ENCODE measurements at regions not wholly inside any gene's neighbourhood (a gene's known extent, or its start where the extent isn't known, plus 50 kb on each side); places are given as distances from the start of the nearest gene placed in this dataset.

- H3K4me3 Mint-ChIP-seq, result no peak overlapping the region
- TF ChIP-seq ZNF281 (CRISPR knock-in tag; IDR thresholded peaks at IDR 0.05), result no peak
- TF ChIP-seq, protein P1, sequence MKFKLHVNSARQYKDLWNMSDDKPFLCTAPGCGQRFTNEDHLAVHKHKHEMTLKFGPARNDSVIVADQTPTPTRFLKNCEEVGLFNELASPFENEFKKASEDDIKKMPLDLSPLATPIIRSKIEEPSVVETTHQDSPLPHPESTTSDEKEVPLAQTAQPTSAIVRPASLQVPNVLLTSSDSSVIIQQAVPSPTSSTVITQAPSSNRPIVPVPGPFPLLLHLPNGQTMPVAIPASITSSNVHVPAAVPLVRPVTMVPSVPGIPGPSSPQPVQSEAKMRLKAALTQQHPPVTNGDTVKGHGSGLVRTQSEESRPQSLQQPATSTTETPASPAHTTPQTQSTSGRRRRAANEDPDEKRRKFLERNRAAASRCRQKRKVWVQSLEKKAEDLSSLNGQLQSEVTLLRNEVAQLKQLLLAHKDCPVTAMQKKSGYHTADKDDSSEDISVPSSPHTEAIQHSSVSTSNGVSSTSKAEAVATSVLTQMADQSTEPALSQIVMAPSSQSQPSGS (CRISPR knock-in tag; IDR thresholded peaks at IDR 0.05; ENCODE audit: borderline replicate concordance, low read depth), result no peak
- TF ChIP-seq, protein P2, sequence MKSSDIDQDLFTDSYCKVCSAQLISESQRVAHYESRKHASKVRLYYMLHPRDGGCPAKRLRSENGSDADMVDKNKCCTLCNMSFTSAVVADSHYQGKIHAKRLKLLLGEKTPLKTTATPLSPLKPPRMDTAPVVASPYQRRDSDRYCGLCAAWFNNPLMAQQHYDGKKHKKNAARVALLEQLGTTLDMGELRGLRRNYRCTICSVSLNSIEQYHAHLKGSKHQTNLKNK (CRISPR knock-in tag; IDR thresholded peaks at IDR 0.05), result no peak
- TF ChIP-seq NR2C2 (CRISPR knock-in tag; IDR thresholded peaks at IDR 0.05), result no peak
- no peak for TF ChIP-seq IRF1 (CRISPR knock-in tag; IDR thresholded peaks at IDR 0.05)
- no peak for ATAC-seq
- ChIA-PET CTCF (no interaction called here), POLR2A (no interaction called here)
- no peak overlapping the region for H3K27ac Mint-ChIP-seq
- no peaks in the 10 kb centered on the region for H3K27me3 Mint-ChIP-seq (ENCODE audit: low read depth)
- H3K36me3 Mint-ChIP-seq, result no peaks in the 10 kb centered on the region
- peaks cover 5% of the 10 kb centered on the region; the same call in 1 of the 2 replicates for H3K9me3 Mint-ChIP-seq
- H3K4me1 Mint-ChIP-seq, result no peaks in the 10 kb centered on the region
- DNase-seq (ENCODE audit: low spot score), result no peak
Measured at GRCh38 chr2:67564626-67565025, 167.5 kb downstream of the ETAA1 start.

DNA sequence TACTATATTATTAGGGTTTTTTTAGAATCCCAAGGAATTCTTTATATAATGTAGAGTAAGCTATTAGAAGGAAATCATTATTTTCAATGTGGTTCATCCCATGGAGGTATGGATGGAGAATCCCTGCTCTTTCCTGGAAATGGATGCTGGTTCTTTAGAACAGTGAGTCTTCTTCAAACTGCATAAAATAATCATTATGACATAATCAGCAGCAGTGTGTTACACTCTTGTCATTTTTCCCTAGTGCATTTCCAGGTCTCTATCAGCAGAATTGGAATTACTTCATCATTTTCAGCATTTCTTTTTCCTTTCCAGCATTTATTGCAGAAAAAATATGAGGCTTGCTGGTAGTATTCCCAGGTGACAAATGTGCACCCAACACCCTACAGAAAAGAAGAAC is 168.1 kb downstream of the ETAA1 start:
- H3K9me3 Mint-ChIP-seq, result peaks cover 2% of the 10 kb centered on the region; the same call in 1 of the 2 replicates
- no peak overlapping the region for H3K27ac Mint-ChIP-seq
- ATAC-seq (no peak), DNase-seq (ENCODE audit: low spot score) (no peak)
- ChIA-PET CTCF (no interaction called here), POLR2A (no interaction called here)
- no peaks in the 10 kb centered on the region for H3K27me3 Mint-ChIP-seq (ENCODE audit: low read depth)
- TF ChIP-seq NFATC4 (CRISPR knock-in tag; IDR thresholded peaks at IDR 0.05), result no peak
- TF ChIP-seq EMX1 (CRISPR knock-in tag; IDR thresholded peaks at IDR 0.05), result no peak
- TF ChIP-seq ZNF416 (CRISPR knock-in tag; IDR thresholded peaks at IDR 0.05), result no peak
- TF ChIP-seq, protein P3, sequence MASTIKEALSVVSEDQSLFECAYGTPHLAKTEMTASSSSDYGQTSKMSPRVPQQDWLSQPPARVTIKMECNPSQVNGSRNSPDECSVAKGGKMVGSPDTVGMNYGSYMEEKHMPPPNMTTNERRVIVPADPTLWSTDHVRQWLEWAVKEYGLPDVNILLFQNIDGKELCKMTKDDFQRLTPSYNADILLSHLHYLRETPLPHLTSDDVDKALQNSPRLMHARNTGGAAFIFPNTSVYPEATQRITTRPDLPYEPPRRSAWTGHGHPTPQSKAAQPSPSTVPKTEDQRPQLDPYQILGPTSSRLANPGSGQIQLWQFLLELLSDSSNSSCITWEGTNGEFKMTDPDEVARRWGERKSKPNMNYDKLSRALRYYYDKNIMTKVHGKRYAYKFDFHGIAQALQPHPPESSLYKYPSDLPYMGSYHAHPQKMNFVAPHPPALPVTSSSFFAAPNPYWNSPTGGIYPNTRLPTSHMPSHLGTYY (CRISPR knock-in tag; IDR thresholded peaks at IDR 0.05), result no peak
- TF ChIP-seq NFE2L1 (CRISPR knock-in tag; IDR thresholded peaks at IDR 0.05), result no peak
- no peaks in the 10 kb centered on the region for H3K4me1 Mint-ChIP-seq
- no peak overlapping the region for H3K4me3 Mint-ChIP-seq
- no peaks in the 10 kb centered on the region for H3K36me3 Mint-ChIP-seq

GRCh38 chr2:67565761-67566160 is 168.6 kb downstream of the ETAA1 start:
- Mint-ChIP-seq H3K9me3 (no peaks in the 10 kb centered on the region), H3K4me3 (no peak overlapping the region), H3K4me1 (no peaks in the 10 kb centered on the region), H3K36me3 (no peaks in the 10 kb centered on the region), H3K27ac (no peak overlapping the region), H3K27me3 (ENCODE audit: low read depth) (no peaks in the 10 kb centered on the region)
- DNase-seq (ENCODE audit: low spot score), result no peak
- CTCF ChIA-PET, result no interaction called here
- POLR2A ChIA-PET, result no interaction called here
- TF ChIP-seq ATF1 (CRISPR knock-in tag; IDR thresholded peaks at IDR 0.05) (no peak), FOXP4 (CRISPR knock-in tag; IDR thresholded peaks at IDR 0.05) (no peak), E2F1 (CRISPR knock-in tag; IDR thresholded peaks at IDR 0.05) (no peak)
- ATAC-seq, result no peak
